HG03135 (cell line): ENCODE measurements at regions not wholly inside any gene's neighbourhood (a gene's known extent, or its start where the extent isn't known, plus 50 kb on each side); places are given as distances from the start of the nearest gene placed in this dataset.
"Not testable (repeated sequence)": the region's sequence is repeated elsewhere in the genome, so short reads cannot be mapped to it uniquely, and the experiment has no call there.

Source experiments
- ATAC-seq: cut with Tn5 transposase; IDR thresholded peaks from one replicate; pipeline ENCODE4 v1.9.1; 2021; ENCODE audit warnings: mild to moderate bottlenecking, moderate library complexity; ENCODE audit not compliant: unreplicated experiment

DNA sequence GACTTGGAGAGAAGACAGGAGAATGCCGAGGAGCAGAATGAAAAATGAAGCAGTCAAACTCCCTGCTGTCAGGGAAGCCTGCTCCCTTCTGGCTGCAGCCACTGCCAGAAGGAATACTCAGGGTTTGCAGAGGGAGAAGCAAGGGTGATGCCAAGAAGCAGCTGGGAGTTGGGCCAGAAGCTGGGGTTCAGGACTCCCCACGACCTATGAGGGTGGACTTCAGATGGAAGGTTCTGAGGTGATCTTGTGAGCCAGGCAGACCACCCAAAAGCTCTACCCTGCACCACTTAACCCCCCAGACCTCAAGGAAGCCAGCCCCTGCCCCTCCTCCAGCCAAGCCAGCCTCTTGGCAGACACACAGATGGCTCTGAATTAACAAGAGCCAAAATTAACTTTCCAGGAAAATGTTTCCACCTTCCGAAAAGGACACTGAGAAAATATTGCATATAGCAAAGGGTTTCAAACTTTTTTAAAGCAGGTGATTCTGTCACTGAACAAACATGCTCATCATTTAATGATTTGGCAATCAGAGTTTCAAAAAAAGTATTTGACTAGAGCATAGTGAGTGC, 126.0 kb upstream of the ERCC4 start:
- ATAC-seq: no peak

DNA sequence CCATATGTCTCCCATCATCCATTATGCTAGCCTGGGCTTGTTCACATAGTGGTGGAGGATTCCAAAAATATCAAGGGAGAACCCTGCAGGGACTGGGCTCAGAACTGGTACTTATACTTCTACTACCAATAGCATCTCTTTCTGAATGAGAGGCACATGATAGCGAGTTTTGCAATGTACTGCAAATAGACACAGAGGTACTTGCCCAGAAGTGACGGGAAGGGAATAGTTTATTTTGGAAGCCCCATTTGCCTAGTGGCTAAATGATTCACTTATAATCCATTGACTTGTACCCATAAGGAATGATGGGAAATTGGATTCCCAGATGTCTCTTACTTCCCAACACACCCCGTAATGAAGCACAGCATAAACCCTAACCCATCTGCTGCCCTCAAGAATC, 124.8 kb upstream of the ERCC4 start:
- ATAC-seq: no peak

DNA sequence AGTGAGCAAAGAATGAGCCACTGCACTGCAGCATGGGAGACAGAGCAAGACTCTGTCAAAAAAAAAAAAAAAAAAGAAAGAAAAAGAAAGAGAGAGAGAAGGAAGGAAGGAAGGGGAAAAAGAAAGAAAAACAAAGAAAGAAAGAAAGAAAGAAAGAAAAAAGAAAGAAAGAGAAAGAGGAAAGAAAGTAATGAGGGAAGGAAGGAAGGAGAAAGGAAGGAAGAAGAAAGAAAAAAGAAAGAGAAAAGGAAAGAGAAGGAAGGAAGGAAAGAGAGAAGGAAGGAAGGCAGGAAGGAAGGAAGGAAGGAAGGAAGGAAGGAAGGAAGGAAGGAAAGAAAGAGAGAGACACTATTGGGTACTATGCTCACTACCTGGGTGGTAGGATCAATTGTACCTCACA, 122.2 kb upstream of the ERCC4 start:
- ATAC-seq: no peak

DNA sequence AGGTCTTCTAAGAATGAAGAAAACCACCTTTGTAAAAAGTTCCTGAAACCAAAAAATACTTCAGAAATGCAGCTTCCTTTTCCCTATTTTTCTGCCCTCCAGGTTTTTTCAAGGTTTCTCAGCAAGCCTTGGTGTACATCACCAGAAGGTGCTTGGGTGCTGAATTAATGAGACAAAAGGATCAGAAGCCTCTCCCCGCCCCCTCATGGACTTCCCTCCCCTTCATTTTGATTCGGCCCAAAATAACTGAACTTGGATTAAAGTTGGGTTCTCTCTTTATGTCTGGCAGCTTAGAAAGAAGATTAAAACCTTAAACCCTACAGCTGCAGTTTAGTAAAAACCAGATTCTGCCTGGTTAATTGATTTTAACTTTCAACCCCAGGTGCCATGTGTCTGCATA, 121.7 kb upstream of the ERCC4 start:
- ATAC-seq: no peak

DNA sequence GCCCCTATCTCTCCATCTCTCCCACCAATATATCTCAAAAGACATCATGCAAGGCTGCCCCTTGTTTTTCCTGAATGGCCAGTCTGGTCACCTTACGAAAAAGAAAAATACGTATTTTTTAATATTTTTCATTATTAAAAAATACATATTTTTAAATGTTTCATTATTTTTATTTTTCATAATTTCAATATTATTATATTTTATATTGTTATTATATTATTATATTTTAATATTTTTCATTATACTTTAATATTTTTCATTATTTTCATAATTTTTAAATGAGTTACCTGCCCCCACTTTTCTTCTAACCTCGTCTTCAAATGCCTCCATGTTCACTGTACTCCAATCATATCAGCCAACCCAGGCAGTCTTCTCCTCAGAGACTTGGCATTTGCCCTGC, 116.0 kb upstream of the ERCC4 start:
- no peak for ATAC-seq

DNA sequence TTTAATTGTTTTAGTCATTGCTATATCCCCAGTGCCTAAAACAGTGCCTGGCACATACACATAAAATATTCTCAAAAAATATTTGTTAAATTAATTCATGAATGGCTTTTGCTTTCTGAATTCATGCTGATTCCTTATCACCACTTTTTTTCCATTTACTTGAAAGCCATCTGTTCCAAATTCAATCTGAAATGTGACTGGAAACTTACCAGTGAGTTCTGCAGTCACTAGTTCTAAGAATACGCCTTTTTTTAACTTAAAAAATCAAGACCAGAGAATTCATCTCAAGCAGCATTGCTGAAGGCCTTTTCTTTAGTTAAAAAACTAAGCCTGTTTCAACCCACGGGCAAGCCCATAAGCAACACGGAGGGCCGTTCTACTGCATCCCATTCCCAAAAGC, 114.0 kb upstream of the ERCC4 start:
- ATAC-seq: no peak

DNA sequence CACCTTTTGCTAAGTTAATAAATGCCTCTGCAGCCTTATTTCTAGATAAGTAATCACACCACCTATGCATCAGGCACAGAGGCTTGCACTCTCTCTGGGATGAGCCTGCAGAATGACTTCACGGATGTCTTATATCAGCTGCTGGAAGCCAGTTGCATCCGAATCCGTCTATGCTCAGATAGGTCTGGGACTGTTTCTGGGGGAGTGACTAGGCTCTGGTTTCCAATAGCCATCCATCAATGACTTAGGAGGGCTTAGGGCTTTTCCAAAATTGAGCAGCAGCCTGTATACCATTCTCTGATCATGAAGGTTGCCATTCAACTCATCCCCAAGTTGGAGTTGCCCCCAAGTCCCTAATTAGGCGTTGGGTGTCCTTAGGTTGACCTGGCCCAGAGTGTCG, 113.3 kb upstream of the ERCC4 start:
- ATAC-seq: no peak

DNA sequence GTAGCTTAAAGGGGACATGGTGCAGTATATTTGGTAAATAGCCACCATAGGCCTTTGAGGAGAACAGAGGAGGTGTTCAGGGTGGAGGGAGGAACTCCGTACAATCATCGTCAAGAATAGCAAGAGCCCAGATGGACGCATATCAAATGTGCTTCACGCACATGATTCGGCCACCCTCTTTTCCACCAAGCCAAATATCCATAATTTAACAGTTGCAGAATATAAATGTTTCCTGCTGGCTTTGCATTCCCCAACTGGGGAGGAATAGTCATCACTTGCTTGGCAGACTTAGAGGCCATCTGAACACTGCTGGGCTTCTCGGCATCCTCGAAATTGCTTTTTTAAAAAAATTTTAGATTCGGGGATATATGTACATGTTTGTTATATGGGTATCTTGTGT, 111.9 kb upstream of the ERCC4 start:
- ATAC-seq: no peak

DNA sequence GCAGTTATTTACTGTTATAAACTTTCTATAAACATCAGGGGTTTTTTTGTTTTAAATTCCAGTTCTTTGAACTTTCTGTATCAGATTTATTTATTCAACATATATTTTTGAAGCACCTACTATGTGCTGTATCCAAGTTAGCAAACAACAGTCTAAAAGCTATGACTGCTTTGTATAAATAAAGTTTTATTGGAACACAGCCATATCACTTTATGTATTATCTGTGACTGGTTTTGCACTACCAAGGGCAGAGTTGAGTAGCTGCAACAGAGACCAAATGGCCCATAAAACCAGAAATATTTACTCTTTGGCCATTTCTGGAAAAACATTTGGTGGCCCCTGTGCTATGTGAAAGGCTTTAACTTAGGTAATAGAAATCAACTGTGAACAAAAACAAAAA, 110.2 kb upstream of the ERCC4 start:
- no peak for ATAC-seq

DNA sequence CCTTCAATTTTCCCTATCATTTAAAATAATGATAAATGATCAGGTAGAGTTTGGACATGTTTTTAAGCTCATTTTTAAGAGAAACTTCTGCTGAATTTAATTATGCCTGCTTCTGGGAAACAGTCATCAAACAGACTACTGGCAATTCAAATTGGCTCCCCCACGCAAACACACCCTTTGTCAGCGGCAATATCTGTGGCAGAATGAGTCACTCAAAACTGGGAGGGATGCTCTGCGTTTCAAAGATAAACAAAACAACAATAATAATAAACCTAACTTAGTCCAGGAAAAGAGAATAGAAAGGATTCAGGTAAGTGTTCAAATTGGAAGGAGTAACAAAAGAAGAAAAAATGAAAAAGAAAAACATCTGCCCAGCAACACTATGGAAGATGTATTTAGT, 108.1 kb upstream of the ERCC4 start:
- ATAC-seq: no peak

DNA sequence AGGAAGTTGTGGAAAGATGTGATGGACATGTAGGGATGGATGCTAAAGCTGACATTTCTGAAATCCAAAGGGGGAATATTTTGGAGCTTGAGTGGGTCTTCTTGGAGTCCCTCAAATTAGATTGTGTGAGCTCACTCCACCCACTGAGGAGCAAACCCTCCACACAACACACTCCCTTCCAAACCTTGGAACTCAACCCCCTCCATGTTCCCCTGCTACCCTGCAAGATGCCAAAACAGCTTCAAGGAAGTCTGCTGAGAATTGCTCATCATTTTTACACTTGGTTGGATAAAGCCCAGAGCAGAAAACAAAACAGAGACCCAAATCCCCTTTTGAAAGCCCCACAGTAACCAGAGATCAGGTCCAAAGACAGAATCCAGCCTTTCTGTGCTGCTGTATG, 103.3 kb upstream of the ERCC4 start:
- ATAC-seq: no peak

DNA sequence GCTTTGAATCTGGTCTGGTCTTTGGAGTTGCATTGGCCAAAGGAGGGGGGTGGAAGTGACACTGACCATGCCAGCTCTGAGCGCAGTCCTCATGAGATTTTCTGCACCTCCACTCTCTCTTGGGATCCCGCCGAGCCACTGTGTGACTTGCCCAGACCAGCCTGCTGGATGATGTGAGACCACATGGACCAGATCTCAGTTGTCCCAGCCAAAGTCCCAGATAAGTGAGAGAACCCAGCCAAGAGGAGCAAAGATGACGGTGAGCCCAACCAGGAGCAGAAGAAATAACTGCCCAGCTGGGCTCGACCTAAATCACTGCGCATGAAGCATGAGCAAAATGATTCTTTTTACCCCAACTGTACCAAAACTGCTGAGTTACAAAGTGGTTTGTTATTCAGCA, 96.5 kb upstream of the ERCC4 start:
- ATAC-seq: no peak

DNA sequence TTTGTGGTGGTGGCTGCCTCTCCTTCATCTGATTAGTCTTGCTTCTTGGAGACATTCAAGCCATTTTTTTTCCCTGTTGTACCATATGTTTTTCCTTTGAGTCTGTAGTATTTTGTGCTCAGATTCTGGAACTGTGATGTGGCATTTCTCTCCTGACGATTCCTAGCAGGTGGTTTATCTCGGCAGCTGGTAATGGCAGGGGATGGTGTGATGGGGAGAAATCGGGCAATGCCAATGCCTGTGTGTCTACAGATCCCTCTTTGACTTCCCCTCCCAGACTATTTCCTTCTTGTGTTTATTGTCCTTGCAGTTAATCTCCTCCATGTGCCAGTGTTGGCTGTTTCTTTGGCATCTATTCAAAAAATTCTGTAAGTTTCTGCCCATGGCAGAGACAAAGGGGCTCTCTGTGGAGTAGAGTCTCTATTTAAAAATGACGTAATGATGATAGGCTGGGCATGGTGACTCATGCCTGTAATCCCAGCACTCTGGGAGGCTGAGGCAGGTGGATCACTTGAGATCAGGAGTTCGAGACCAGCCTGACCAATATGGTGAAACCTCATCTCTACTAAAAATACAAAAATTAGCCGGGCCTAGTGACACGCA, 90.2 kb upstream of the ERCC4 start:
- no peak for ATAC-seq

DNA sequence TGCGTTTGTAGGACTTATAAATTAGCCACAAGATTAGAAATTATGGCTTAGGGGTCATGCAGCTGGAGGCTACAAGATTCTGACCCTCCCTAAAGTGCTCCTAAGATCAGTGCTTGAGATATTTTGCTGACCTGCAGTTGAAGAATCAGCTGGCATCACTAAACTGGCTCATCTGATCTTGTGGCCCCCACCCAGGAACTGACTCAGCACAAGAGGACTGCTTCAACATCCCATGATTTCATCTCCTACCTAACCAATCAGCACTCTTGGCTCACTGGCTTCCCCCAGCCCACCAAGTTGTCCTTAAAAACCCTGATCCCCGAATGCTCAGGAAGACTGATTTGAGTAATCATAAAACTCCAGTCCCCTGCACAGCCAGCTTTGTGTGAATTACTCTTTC, 86.4 kb upstream of the ERCC4 start:
- ATAC-seq: no peak

DNA sequence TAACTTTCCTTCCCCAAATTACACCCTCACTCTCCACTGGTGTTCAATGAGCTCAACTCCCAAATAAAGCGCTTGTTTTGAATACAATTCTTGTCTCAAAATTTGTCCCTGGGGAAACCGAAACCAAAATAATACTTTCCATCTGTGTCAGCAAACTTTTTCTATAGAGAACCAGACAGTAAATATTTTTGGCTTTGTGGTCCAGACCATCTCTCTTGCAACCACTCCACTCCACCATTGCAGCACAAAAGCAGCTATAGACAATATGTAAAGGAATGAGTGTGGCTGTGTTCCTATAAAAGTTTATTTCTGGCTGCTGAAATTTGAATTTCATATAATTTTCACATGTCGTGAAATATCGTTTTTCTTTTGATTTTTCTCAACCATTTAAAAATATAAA, 84.6 kb upstream of the ERCC4 start:
- no peak for ATAC-seq

DNA sequence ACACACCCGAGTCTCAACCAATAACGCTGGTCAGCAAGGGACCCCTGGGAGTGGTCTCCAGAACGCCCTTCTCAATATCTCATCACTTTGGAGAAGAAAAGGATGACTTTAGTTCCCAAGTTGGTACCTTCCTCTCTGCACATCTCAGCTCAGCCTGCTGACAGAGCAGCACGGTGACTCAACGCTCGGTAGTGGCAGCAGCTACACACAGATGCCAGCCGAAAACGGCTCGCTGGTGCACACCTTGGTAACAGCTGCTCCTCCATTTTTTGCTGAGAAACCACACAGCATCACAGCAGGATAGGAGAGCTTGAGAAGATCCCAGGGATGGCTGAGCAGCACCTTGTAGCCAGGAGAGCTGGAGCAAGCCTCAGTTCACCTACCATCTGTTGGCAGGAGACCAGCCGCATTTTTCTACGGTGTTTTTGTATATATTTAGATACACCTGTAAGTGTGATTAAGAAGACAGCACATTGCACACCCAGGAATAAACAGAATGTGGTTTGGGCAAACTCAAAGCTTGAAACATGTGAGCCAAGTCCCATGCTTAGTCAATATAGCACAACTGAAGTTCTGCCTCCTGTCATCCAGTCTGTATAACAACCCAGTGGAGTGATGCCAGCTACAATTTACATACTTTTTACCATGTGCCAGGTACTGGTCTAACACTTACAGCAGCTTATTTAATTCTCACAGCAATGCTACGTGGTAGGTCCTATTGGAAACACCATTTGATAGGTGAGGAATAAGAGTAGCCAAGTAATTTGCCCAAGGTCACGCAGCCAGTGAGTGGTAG, 83.8 kb upstream of the ERCC4 start:
- ATAC-seq: no peak

DNA sequence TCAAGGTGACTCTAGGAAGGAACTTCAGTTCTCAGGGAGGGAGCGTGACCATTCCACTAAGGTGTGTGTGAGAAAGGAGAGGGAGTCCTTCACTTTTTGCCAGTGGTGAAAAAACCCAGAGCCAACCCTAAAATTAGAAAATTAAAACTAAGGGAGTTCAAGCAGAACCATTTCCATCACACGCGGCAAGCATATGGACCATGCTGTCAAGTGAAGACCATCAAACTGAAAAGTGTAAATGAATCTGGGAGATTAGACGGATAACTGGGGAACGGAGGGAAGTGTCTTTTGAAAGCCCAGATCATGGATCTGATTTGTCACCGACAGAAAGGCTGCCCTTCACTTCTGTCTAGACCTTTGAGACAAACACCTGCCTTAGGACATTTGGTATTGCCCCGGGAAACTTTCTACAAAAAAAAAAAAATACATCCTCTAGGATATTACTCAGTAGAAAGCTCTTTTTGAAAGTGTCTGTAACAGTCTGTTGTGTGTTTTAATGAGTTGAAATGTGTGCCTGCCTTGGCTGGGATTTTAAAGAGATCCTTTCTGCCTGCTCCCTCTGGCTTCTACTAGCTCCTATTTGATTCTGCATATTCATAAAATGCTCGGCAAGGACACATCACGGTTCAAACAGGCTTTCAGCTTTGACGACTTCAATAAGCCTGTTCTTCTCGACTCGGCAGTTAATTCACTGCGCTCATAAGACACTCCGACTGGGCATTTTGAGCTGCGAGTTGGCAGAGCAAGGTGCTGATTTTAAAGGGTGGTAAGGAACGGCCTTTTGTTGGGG, 81.4 kb upstream of the ERCC4 start:
- ATAC-seq: no peak

DNA sequence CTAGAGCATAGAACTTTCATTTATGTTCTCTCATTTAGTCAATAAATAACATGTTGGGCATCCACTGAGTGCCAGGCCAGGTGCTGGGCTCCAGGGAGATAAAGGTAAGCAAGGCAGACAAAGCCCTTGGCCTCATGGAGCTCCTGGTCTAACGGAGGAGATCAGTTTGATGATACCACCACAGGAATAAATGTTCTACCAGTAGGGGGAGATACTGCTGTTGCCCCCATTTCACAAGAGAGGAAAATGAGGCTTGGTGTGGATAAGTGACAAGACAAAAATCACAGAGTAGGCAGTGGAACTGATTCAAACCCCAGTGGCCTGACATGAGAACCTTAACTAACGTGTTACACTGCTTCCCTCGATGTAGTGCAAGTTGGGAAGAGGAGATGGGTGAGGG, 80.4 kb upstream of the ERCC4 start:
- ATAC-seq: no peak

DNA sequence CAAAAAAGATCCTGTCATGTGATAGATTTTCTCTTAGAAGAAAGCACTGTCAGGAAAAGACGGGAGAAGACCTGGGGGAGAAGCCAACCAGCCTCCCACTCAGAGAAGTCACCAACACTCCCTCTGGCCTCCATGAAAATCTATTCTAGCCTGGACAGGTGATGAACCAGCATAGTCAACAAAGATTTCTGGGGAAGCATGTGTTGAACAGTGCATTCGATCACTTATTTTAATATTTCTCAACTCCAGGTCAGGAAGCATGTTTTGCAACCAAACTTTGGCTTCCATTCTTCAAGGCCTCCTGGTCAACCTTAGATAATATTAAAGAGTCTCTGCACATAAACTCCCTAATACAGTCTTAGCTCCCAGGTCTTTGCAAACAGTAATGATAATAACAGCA, 74.7 kb upstream of the ERCC4 start:
- no peak for ATAC-seq

DNA sequence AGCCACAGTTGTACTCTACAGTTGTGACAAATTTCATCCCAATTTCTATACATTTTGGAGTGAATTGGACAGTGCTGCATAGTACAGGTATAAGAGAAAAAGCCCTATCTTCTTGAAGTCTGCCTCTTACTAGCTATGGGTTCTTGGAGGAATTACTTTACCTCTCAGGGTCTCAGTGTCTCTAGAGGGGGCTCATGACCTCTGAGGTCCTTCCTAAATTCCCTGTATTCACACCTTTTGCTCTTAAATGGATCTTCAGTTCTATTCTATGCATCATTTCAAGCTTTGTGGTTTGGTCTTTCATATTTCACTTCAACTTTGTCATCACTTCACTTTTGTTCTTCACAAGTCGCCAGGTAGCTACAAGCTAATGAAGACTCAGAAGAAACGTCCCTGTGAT, 71.2 kb upstream of the ERCC4 start:
- no peak for ATAC-seq

DNA sequence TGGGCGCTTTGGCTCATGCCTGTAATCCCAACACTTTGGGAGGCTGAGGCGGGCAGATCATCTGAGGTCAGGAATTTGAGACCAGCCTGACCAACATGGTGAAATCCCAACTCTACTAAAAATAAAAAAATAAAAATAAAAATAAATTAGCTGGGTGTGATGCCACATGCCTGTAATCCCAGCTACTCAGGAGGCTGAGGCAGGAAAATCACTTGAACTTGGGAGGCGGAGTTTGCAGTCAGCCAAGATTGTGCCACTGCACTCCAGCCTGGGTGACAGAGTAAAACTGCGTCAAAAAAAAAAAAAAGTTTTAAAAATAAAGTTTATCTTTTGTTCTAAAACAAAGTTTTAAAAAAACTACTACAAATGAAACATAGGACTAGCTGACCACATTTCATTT, 69.8 kb upstream of the ERCC4 start:
- ATAC-seq: not testable (repeated sequence)

DNA sequence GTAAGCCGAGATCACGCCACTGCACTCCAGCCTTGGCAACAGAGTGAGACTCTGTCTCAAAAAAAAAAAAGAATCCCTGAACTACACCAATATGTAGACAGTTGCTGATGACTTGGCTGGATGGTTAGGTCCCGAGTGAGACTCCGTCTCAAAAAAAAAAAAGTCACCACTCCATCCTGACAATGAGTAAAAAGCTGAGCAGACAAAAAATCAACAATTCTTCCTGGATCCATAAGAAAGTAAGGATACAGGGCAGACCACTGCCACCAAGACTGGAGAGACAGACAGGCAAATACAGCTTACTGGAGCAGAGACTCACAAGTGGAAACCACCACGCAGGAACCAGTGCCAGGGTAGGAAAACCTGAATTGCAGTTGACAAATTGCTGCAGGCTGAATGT, 67.1 kb upstream of the ERCC4 start:
- ATAC-seq: no peak
